GM19397 (cell line): ENCODE measurements at regions not wholly inside any gene's neighbourhood (a gene's known extent, or its start where the extent isn't known, plus 50 kb on each side); places are given as distances from the start of the nearest gene placed in this dataset.

ENCODE experiments used
- ATAC-seq: cut with Tn5 transposase; IDR thresholded peaks from one replicate; pipeline ENCODE4 v1.9.1; 2021; ENCODE audit warnings: mild to moderate bottlenecking, moderate library complexity; ENCODE audit not compliant: unreplicated experiment

GRCh38 chr20:20834008-20834407 lies 121.6 kb upstream of the RALGAPA2 start:
- ATAC-seq = no peak

GRCh38 chr20:20832715-20833114 lies 120.3 kb upstream of the RALGAPA2 start:
- ATAC-seq = no peak

GRCh38 chr20:20831794-20832193 lies 119.3 kb upstream of the RALGAPA2 start:
- no peak for ATAC-seq

DNA sequence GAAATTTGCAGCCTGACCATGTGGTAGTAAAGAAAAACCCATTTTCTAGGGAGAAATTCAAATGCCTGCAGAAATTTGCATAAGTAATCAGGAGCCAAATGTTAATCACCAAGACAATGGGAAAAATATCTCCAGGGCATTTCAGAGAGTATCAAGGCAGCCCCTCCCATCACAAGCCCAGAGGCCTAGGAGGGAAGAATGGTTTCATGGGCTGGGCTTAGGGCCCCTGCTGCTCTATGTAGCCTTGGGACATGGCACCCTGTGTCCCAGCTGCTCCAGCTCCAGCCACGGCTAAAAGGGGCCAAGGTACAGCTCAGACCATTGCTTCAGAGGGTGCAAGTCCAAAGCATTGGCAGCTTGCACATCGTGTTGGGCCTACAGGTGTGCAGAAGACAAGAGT lies 117.2 kb upstream of the RALGAPA2 start:
- no peak for ATAC-seq

DNA sequence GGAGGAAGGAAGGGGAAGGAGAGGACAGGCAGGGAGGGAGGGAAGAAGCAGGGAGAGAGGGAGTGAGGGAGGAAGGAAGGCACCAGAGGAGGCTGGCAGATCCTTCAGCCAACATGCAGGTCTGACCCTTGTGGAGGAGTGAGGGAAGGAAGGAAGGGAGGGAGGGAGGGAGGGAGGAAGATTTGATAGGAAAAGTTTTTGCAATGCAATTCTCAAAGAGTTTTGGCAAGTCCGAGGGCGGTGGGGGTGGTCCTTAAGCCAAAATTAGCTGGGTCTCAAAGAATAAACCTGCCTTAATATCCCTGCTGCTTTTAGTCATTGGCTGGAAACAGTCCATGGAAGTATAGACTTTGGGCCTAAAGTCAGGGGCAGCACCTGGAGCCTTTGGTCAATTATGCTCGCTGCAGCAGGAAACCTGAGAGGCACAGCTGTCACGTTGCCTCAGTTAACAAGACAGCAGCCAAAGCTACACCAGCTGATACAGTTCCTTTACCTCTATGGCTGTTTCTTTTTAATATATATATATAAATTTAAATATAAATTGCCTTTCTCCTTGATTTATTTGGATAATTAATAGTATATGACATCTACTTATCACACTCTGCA lies 115.7 kb upstream of the RALGAPA2 start:
- no peak for ATAC-seq

DNA sequence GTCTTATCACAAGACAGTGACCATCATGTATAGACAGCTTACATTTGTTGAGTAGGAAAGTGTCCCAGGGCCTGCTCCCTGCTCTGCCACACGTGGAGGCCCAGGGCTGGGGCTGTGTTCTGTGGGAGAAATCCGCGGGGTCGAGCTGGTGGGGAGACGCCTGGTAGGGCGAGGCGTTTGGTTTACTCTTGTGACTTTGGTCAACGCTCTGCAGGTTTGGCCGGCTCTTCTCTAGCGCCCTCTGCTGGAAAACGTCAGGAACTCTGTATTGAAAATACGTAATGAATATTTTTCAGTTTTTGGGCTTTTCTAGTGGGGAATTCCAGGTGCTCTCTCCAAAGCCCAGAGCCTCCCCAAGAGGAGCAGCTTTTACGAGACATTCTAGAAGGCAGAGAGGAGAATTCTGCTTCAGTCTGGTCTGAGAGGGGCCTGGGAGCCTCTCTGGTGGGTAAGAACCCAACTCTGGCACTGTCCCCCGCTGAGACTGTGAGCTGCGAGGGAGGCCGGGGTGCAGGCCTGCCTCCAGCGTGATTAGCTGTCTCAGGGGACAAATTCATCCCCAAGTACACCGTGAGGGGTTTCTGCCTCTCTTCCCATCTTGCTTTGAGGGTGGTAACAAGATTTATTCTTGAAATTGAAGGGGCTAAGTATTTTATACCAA lies 112.6 kb upstream of the RALGAPA2 start:
- ATAC-seq = peak; percentile 51

DNA sequence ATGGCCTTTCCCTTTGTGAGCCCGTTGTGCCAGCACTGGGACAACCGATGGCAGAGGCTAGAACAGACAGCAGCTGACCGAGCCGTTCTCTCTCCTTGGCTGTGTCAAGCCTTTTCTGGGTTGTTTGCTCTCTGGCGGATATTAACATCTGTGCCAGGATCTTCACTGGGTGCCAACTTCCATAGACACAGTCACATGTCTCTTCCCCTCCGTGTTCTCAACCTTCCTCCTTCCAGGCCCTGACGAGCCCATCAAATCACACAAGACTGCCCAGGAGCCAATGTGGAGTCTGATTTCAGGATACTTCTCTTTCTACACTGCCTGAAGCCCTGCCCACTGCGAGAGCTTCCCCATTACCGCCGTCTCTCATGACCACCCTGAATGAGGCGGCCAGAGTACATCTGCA lies 111.0 kb upstream of the RALGAPA2 start:
- ATAC-seq = no peak

- ATAC-seq = no peak
These were observed 109.2 kb upstream of the RALGAPA2 start for GRCh38 chr20:20821484-20822260.

DNA sequence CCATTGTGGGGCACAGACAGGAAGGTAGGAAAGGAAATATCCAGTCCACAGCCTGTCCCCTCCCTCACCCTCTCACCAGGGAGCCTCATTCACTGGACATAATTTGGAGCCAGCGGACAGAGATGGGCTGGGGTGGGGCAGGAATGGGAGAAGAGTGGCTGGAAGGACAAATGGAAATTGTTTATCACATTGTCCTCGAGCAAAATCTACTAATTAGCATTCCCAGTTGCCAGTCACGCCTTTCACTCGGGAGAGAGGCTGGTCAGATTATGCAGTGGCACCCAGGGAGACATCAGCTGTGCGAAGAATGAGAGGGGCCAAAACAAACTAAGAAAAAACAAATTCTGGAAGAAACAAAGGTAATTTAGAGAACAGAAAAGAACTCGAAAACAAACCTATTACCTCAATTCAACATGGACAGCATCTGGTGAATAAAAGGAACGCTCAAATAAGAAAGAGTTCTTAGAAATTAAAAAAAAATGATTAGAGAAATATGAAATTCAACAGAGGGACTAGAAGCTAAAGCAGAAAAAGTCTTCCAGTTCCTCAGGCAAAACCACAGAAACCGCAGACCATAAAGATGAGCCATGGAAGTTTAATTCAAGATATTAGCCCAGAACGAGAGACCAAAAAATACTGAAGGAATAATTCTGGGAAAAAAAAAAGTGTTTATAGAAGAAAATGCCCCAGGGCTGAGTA lies 108.5 kb upstream of the RALGAPA2 start:
- no peak for ATAC-seq

GRCh38 chr20:20820104-20820503 lies 107.7 kb upstream of the RALGAPA2 start:
- ATAC-seq = no peak

DNA sequence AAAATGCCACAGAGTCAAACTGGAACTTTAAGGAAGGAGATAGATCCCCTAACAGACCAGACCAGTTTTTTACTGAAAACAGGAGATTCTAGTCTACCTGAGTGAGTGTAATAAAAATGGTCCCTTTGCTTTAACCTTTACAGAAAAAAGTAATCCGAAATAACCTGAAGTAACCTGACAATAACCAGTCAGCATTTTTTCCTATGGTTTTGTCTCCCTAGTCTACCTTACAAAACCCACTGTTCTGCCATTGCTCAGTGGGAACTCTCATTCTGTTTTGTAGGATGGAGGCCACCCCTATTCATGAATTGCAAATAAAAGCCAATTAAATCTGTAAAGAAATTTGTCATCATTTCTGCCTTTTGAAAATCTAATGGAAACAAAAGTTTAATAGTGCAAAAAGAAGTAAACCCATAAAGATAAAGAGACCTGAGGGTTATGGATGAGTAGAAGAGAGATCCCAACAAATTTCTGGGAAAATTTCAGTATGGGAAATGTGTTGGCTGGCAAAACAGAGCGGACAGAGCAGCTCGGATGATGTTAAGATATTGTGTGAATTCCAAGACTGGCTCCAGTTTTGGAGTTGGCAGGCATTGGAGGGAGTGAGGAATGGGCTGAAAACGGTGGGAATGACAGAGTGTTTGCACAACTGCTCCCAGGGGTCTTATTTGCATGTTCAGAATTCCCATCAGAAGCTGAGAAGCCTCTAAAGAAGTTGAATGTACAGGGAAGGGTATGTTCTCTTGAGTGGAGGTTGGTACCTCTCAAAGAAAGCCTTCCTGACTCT lies 104.7 kb upstream of the RALGAPA2 start:
- ATAC-seq = no peak

DNA sequence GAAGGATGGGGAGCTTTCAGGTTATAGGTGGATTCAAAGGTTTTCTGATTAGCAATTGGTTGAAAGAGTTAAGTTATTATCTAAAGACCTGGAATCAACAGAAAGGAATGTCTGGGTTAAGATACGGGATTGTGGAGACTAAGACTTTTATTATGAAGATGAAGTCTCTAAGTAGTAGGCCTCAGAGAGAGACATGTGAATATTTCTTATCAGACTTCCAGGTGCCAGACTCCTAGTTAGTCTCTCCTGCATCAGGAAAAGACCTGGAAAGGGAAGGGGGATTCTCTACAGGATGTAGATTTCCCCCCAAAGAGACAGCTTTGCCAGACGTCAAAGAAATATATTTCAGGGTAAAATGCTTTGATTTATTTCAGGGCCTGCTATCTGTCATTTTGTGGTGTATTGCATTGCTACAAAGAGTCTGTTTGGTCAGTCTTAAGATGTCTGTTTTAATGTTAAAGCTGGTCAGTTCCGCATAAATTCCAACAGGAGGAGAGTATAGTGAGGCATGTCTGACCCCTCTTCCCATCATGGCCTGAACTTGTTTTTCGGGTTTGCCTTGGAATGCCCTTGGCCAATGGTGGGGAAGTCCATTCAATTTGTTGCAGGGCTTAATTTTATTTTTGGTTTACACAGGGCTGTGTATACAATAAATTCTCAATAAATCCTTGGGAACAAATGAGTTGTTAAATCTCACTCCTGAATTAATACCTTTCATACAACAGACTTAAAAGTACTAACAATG lies 103.4 kb upstream of the RALGAPA2 start:
- ATAC-seq = no peak

- ATAC-seq = no peak
These were observed 102.2 kb upstream of the RALGAPA2 start for GRCh38 chr20:20814685-20815084.

DNA sequence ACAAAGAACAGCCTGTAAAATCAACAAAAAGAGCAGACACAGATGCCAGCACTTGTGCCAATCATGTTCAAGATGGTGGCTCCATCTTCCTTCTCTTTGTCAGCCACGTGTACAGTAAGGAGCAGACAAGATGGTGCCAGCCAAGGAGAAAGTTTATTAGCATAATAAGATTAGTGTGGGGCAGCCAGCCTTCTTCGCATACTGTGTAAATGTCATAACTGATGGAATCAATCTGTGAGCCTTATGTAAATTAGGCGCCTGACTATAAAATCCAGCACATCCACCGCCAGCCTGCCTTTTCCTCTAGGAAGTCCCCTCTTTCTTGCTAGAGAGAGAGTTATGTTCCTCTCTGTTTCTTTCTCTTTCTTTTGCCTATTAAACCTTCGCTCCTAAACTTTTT lies 99.7 kb upstream of the RALGAPA2 start:
- no peak for ATAC-seq

- ATAC-seq = no peak
These were observed 95.6 kb upstream of the RALGAPA2 start for GRCh38 chr20:20808016-20808415.

GRCh38 chr20:20806121-20807095 lies 94.0 kb upstream of the RALGAPA2 start:
- no peak for ATAC-seq

DNA sequence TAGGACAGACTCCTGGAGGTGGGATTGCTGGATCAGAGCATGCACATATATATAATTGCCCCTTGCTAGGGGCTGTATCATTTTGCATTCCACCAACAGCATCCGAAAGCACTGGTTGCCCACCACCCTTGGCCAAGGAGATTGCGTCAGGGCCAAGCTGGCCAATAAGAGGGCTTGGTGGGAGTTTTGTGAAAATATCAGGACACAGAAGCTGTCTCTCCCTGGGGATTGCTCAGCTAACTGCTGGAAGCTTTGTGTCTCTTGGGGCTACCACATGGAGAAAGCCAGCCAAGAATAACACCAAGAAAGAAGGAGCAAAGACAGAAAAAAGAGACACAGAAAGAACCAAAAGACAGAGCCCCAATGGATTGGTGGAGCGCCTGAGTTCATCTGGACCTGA lies 90.6 kb upstream of the RALGAPA2 start:
- ATAC-seq = no peak

DNA sequence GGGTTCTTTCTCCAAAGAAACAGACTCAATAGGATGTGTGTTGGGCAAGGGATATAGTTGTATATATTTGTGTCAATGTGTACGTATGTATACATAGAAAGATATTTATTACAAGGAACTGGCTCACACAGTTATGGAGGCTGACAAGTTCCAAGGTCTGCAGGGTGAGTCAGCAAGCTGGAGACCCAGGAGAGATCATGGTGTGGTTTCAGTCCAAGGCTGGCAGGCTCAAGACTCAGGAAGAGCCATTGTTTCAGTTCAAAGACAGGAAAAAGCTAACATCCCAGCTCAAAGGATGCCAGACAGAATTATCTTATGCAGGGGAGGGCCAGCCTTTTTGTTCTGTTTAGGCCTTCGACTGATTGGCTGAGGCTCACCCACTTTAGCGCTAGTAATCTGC lies 89.9 kb upstream of the RALGAPA2 start:
- no peak for ATAC-seq
